ENCODE measurements at regions not wholly inside any gene's neighbourhood (a gene's known extent, or its start where the extent isn't known, plus 50 kb on each side); places are given as distances from the start of the nearest gene placed in this dataset.
"Not testable (repeated sequence)": the region's sequence is repeated elsewhere in the genome, so short reads cannot be mapped to it uniquely, and the experiment has no call there.

DNA sequence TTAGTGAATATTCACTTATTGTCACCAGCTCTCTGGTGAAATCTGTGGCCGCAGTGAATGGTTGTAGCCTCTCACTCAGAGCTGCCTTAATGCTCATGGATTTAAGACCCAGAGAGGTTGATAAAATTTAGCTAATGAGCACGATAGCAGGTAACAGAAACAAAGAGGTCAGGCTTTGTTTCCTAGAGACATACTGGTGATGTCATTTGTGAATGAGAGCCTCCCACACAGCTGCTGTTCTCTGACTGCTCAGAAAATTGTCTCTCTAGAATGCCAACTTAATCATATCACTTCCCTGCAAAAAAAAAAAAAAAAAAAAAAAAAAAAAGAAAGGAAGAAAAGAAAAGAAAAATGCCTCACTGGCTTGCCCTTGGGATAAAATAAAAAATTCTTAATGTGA, 411.7 kb upstream of the MYT1L start:
- DNase-seq (ENCODE audit: low read depth): no peak

DNA sequence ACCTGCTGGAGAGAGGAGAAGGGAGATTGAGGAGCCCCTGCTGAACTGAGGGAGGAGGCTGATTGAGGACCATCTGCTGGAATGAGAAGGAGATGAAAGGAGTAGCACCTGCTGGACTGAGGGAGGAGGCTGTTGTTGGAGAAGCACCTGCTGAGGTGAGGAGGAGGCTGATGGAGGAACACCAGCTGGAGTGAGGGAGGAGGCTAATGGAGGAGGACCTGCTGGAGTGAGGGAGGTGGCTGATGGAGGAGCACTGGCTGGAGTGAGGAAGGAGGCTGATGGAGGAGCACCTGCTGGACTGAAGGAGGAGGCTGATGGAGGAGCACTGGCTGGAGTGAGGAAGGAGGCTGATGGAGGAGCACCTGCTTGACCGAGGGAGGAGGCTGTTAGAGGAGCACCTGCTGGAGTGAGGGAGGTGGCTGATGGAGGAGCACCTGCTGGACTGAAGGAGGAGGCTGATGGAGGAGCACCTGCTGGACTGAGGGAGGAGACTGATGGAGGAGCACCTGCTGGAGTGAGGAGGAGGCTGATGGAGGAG, 409.2 kb upstream of the MYT1L start:
- DNase-seq (ENCODE audit: low read depth): no peak

DNA sequence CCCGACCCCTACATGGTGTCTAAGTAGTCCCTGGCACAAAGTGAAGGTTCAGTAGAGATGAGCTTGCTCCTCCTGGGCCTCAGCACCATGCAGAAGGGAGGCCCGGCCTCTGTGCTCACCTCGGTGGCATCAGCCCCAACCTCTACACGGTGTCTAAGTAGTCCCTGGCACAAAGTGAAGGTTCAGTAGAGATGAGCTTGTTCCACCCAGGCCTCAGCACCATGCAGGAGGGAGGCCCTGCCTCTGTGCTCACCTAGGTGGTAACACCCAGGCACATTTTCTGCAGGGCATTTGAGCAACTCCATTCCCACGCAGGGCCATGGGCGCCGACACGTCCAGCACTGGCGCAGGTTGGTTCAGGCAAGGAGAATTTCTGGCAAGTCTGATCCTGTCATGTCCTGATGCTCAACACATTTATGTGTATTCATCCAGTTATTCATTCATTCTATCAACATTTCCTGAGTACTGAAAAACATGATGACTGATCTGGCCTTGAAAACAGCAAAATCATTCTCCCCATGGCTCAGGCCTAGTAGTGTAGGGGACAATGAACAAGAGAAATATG, 408.2 kb upstream of the MYT1L start:
- DNase-seq (ENCODE audit: low read depth): no peak

DNA sequence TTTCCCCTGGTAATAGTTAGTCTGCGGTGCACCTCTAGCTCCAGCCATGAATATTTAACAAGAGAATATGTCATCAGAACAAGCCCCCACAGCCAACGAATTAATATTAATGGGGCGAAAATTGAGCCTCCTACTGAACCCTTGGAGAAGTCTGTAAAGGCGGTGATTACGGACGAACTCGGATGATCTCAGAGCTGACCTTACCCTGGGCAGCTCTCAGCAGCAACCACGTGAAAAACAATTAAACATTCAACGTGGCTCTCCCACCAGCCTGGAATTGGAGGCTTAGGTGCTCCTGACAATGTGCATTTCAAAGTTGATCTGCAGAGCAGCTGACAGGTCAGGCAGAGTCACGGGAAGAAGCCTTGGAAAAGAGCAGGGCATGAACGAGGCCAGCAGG, 407.6 kb upstream of the MYT1L start:
- DNase-seq (ENCODE audit: low read depth): no peak

DNA sequence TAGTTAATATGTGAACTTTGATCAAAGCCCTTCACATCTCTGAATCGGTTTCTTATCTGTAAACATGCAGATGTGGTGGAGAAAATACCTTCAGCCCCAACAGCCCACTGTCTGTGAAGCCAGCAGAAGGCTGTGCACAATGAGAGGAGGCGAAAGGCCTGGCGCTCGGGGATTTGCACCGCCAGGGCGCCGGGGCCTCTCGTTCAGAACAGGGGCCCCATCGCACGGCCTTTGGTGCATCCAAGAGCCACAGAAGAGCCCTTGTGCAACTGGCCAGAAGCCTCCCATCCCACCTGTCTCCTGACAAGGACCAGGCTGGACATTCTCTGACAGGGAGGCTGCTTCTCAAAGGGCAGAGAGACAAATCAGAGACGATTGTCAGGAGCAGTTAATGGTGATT, 407.2 kb upstream of the MYT1L start:
- no peak for DNase-seq (ENCODE audit: low read depth)

DNA sequence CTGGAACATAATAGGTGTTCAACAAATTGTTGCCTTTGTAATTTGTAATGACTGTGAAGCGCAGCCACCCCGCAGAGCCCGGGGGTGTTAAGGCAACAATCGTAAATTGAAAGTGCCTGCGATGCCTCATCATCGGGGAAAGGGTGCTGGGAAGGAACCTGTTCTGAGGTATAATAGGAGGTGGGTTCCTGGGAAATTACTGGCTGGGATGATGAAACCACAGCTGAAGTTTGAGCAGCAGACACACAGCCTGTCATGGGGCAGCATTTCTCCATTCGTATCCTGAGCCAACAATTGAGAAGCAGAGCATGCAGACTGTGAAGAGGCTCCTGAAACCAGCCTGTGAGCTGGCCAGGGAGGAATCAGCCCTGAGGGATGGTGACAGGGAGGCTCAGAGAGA, 404.0 kb upstream of the MYT1L start:
- DNase-seq (ENCODE audit: low read depth): no peak

DNA sequence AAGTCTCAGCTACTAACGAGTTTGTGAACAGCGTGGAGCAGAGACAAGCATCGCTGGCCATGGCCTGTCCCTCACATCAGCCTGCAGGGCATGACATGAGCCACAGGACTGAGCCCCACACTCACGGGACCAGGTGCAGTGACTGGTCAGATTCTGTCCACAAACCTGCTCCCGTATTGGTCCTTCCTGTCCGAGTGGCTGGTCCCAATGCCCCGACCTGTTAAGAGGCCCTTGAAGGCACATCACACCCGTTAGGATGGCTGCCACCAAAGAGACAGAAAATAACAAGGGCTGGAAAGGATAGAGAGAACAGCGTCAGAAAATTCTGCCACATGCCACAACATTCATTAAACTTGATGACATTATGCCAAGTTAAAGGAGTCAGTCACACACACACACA, 403.2 kb upstream of the MYT1L start:
- no peak for DNase-seq (ENCODE audit: low read depth)

DNA sequence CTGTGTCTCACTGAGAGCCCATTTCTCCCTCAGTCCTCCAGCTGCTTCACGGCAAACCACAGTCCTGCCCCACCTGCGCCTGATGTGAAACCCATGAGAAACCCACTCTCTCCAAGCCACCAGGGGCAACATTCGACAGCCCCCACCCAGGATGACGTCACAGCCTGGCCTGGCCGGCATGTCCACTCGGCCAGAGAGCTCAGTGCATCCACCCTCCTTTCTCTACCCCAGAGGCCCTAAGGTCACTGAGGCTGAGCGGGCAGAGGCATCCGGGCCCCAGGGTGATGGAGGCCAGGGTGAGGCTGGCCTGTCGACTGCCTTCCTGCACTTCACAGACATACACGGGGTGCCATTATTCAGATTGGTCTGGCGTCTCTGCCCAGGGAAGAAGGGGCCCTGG, 402.7 kb upstream of the MYT1L start:
- DNase-seq (ENCODE audit: low read depth): no peak

DNA sequence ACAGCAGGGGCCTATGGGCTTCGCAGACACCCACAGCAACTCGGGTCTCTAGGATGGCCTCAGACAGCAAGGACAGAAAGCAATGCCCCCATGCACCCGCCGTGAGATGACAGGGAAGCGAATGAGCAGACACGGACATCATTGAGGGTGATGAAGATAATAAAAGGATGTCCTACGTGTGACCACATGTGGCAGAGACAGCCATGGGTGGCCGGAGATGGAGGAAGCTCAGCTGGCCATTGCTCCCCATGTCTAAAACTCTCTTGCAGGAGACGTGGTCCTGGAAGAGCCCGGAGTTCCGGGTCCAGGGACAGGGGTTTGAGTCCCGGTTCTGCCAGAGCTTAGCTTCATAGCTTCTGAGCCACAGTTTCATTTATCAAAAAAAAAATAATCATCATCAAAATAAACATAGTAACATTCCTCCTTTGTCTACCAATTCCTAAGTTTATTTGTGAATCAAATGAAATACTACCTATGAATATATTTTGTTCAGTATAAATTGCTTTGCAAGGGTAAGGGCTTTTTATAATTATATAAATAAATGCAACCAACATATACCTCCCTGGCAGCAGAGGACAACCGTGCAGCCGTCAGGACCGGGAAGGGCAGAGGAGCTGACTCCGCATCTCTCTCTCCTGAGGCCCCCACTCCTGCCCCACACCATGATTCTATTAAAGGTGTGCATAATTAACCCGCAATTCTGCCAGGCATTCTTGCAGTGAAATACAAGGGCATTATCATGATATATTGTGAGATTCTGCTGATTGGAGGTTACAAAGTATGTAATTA, 401.4 kb upstream of the MYT1L start:
- DNase-seq (ENCODE audit: low read depth): no peak

DNA sequence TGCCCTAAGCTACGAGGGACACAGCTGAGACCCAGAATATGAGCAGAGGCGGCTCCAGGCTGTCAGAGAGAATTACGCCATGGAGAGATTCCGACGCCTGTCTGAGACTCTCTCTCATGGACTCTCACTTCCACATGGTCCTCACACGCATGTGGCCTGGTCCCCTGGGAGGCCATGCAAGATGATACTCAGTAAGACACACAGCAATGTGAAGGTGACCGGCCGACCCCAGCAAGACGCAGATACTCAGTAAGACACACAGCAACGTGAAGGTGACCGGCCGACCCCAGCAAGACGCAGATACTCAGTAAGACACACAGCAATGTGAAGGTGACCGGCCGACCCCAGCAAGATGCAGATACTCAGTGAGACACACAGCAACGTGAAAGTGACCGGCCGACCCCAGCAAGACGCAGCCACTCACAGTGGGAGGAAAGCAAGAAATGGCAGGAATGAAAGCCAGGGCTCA, 400.8 kb upstream of the MYT1L start:
- no peak for DNase-seq (ENCODE audit: low read depth)

DNA sequence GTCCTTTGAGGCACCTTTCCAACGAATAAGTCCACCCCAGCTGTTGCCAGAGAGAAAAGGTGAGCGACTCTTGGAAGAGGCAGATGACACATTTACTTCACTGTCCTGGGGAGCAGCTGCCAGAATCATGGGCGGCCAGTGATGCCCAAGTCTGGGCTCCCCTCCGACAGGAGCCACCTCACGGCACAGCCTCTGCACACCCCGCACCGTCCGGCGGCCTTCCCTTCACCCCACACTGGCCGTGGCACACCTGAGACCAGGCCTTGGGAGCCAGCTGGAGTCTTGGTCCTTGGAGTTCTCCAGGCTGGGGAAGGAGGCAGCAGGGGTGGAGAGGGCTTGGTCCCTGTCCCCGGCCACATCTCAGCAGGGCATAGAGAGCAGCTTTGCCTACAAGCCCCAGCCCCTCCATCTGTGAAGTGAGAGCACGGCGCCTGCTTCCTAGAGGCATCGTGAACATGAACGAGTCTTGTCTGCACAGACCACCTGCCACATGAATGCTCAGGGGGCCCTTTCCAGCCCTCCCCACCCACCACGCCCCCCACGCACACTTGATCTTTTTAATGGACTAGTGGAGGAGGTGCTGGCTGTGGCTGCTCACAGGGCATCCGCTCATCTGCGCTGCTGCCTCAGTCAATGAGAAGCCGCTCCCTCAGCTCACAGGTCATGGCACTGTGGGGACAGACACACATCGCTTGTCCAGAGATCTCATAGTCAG, 400.2 kb upstream of the MYT1L start:
- DNase-seq (ENCODE audit: low read depth): no peak

DNA sequence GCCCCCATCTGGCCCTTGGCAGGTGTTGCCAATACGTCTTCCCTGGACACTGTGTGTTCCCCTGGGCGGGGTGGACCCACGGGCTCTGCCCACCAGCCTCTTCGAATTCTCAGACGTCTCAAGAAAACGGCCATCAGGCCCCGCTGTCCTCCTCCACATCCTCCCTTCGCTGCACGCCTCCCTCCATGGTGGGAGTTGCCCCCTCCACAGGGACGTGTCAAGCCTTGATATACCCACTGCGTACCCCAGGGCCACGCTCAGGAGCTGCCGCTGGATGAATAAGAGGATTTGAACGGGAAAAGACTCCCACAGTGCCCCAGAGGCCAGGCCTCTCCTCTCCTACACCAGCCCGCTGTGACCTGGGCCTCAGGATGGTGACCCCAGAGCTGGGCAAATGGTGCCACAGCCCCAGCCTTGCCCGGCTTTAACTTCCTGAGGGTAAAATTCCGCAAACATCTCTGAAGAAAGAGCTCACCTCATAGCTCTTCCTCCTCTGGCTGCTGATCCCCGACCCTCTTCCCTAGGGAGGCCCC, 399.3 kb upstream of the MYT1L start:
- DNase-seq (ENCODE audit: low read depth): no peak

DNA sequence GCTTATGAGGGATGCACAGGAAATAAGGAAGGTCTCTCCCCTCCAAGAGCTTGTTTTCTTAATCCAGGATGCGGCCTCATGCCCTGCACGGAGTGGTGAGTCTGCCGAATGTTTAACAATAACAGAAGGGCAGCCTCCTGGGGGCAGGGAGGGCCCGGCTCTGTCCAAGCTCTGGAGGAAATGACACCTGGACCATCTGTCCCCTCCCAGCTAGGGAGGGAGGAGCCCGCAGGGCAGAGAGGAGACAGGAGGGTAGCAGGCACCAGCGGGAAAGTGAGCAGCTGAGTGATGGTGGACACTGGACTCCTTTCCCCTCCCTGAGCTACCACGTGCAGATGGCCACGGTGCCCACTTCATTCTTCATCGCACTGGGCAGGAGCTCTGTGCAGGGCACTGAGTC, 398.2 kb upstream of the MYT1L start:
- no peak for DNase-seq (ENCODE audit: low read depth)

DNA sequence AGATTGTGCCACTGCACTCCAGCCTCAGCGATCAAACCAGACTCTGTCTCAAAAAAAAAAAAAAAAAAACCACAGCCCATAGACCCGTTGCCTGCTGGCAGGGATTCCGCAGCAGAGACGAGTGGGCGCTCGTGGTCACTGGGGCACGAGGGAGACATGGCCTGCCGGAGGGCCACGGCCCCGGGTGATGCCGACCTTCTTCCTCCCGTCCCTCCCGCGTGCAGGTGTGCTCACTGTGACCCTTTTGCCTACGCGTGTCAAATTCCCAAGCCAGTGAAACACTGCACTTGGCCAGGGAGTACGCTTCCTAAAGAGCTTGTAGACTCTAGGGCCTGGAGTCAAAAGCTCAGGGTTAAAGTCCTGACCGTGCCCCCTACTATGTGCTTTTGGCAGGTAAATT, 397.6 kb upstream of the MYT1L start:
- no peak for DNase-seq (ENCODE audit: low read depth)

DNA sequence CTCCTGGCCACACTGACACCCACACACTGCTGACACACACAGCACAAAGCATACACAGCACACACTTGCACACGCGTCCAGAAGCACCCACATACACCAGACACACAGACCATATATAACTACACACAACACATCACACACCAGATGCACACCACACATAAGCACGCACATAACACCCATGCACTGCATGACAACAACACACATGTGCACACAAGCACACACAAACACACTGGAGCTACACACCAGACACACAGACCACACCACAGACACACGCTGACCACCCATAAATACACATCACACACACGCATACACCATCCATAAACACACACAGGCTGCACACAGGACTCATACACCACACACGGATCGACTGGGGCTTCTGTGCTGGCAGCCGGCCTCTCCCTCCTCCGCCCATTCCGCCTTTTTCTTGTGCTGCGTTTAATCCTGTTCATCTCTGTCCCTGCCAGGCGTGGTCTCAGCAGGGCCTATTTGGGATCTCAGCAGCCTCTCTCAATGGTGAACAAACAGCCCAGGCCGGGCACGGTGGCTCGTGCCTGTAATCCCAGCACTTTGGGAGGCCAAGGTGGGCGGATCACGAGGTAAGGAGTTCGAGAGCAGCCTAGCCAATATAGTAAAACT, 396.9 kb upstream of the MYT1L start:
- no peak for DNase-seq (ENCODE audit: low read depth)

DNA sequence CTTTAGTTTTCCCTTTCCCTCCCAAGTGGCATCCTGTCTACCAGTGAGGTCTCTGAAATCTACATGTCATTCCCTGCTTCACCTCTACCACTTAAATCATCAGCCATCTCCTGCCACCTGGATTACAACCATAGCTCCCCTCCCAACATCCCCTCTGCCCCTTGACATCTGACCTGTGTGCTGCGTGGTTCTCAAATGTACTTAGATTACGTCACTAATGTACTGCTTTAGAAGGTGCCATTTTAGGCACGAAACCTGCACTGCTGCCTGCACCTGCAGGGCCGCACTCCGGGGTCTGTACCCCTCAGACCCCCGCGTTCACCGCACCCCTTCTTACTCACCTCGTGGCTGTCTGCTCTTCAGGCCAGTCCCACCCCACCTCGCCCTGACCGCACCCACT, 395.1 kb upstream of the MYT1L start:
- no peak for DNase-seq (ENCODE audit: low read depth)

DNA sequence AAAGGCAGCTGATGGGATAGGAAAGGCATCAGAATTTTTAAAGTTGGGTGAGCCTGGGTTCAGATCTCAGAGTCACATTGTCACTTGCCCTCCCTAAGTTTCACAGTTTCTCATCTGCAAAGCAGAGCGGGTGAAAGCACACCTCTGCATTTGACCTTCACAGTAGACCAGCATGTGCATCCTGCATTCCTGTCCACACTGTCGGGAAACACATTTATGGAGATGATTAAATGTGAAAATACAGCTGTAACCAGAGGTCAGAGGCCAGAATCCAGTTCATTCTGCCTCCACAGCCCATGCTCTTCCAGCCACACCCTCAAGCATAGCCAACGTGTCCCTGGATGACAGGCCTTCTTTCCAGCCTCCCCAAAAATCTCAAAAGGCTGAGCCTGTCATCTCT, 392.0 kb upstream of the MYT1L start:
- DNase-seq (ENCODE audit: low read depth): no peak

DNA sequence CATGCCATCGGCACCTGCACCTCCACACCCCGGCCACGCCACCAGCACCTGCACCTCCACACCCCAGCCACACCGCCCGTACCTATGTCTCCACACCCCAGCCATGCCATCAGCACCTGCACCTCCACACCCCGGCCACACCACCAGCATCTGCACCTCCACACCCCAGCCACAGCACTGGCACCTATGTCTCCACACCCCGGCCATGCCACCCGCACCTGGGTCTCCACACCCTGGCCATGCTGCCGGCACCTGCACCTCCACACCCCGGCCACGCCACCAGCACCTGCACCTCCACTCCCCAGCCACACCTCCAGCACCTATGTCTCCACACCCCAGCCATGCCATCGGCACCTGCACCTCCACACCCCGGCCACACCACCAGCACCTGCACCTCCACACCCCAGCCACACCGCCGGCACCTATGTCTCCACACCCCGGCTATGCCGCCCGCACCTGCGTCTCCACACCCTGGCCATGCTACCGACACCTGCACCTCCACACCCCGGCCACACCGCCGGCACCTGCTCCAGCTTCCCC, 390.3 kb upstream of the MYT1L start:
- no peak for DNase-seq (ENCODE audit: low read depth)

DNA sequence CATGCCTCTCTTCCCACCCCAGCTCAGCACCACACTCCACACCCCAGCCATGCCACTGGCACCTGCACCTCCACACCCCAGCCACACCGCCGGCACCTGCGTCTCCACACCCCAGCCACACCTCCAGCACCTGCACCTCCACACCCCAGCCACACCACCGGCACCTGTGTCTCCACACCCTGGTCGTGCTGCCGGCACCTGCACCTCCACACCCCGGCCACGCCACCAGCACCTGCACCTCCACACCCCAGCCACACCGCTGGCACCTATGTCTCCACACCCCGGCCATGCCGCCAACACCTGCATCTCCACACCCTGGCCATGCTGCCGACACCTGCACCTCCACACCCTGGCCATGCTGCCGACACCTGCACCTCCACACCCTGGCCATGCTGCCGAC, 389.7 kb upstream of the MYT1L start:
- DNase-seq (ENCODE audit: low read depth): not testable (repeated sequence)

DNA sequence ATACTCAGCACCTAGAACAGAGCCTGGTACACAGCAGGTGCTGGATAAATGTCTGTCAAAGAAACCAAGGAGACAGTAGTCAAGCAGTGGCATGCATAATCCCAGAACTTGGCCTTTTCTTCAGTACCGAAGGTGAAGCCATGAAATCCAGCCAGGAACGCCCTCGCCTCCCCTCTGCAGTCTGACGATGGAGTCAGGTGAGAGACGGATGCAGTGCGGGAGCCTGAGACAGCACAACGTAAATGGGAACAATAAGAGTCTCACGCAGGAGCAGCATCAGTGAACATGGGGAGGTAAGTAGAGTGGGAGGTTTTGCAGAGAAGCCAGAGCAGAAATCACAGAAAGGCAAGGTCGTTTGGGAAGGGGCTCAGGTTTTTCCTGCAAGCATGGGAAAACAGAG, 389.3 kb upstream of the MYT1L start:
- no peak for DNase-seq (ENCODE audit: low read depth)

DNA sequence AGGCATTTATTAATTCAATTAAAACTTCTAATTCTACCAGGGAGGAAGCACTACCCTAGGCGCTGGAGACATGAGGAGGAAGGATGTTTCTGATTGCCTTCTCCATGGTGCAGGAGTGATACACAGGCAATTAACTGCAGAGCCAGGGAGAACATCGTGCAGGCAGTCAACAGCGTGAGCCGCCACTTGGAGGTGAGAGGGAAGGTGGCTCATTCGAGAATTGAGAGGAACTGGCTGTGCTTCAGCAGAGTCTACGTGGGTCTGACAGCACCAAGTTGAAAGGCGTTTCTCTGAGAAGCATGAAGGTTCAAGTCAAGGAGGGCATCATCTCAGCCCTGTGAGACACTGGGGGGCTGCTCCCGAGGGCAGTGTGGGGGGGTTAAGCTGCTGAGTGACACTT, 388.7 kb upstream of the MYT1L start:
- DNase-seq (ENCODE audit: low read depth): no peak

DNA sequence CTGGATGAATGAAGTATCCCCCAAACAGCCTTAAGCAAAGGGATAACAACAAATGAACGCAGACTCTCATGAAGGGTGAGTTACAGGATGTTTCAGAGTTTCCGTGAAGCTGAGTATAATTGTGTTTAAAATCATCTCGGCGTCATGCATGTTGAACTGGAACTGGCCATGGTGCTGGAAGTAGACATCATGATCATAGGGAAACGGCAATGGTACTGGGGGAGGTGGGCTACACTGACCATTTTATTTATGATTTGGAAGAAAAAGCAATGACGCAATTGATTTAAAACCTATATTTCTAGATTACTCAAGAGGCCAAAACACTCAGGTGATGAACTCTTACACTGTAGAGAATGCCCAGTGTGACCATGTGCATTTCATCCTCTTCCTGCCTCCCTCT, 387.9 kb upstream of the MYT1L start:
- DNase-seq (ENCODE audit: low read depth): no peak
